ENCODE measurements at regions not wholly inside any gene's neighbourhood (a gene's known extent, or its start where the extent isn't known, plus 50 kb on each side); places are given as distances from the start of the nearest gene placed in this dataset.

DNA sequence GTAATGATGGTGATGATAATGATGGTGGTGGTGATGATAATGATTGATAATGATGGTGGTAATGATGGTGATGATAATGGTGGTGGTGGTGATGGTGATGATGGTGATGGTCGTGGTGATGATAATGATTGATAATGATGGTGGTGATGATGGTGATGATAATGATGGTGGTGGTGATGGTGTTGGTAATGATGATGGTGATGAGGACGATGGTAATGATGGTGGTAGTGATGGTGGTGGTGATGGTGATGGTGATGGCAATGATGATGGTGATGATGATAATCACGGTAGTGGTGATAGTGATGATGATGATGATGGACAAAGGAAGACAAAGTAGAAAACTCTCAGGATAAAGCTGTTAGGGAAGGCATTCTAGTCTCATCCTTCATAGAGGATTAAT, 310.5 kb downstream of the MSX2 start:
- no peak for DNase-seq (ENCODE audit: low spot score)

DNA sequence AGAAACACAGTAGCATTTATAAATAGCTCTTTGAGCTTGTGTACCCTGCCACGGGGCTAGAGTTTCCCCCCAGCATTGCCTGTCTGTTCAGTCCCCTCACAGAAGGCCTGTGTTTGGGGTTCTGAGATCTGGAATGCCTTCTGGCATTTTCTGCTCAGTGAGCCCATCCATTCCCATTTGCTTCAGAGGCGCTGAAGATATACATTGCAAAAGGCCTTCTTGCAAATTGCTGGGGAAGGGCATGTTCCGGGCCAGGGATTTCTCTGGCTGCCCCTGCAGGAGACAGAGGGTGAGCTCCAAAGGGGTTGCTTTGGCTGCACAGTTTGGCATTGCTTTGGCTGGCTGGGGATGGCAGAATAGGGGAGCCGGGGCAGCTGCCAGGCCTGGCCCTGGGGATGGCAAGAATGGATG, 308.4 kb downstream of the MSX2 start:
- DNase-seq (ENCODE audit: low spot score), result no peak

DNA sequence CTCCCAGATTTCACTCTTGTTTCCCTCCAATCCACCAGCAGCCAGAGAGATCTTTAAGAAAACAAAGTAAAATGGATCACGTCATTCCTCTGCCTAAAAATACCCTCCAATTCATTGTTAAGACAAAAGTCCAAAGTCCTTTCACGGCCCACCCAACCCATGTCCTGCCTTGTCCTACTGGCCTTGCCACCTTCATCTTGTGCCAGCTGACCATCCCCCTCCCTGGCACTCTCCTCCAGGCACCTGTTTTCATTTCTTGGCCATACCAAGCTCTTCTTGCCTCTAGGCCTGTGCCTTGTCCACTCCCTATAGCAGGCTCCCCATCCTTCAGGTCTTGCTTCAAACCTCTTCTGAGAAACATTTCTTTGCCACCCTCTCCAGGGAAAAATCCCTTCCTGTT, 307.6 kb downstream of the MSX2 start:
- no peak for DNase-seq (ENCODE audit: low spot score)

- no peak for DNase-seq (ENCODE audit: low spot score)
Observed at GRCh38 chr5:175027390-175027789, 303.0 kb downstream of the MSX2 start.

GRCh38 chr5:175025077-175025476, 300.7 kb downstream of the MSX2 start:
- DNase-seq (ENCODE audit: low spot score), result no peak

- DNase-seq (ENCODE audit: low spot score), result no peak
Observed at GRCh38 chr5:175021841-175022625, 297.7 kb downstream of the MSX2 start.

- no peak for DNase-seq (ENCODE audit: low spot score)
Observed at GRCh38 chr5:175021321-175021720, 296.9 kb downstream of the MSX2 start.

DNA sequence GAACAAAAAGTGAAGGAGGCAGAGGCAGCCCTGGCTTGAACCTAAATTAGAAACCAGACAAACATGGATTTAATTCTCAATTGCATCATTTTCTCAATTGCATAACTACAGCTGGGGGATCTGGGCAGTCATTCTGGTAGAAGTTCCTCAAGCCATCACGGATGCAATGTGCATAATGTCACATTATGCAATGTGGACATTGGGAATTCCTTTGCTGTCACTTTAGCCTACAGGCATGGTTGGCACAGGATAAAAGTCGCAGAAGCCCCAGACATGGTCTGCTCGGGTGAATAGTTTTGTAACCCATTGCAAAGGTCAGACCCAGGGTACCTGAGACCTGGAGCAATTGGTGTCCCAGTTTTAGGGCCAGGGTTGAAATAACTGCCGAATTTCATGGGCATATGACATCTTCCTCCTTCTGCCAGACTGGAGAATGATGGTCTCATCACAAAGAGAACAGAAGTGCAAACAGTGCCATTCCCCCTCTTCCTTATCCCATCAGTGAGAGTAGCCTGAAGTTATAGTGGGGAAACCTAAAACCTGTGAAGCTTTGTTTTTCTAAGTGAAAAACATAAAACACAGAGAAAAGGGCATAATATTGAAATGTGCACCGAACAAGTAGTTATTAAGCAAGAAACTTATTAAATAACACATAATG, 290.8 kb downstream of the MSX2 start:
- DNase-seq (ENCODE audit: low spot score), result no peak

DNA sequence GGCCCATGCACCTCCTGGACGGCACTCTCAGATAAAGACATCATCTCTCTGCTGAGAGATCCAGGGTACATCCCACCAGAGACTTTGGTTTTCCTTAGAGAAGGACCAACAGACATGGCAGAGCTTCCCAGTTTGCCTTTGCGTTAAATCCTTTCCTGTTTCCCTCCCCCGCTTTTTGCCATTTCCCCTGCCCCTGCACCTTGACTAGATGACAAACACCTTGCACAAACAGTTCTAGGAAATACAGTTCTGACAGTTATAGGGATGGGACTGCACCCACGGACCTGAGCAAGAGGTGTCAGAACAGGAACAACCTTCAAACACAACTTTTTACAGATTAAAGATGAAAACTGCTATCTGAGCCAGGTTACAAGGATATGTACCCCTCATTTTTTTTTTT, 288.9 kb downstream of the MSX2 start:
- no peak for DNase-seq (ENCODE audit: low spot score)

- no peak for DNase-seq (ENCODE audit: low spot score)
Observed at GRCh38 chr5:175012267-175012666, 287.9 kb downstream of the MSX2 start.

DNA sequence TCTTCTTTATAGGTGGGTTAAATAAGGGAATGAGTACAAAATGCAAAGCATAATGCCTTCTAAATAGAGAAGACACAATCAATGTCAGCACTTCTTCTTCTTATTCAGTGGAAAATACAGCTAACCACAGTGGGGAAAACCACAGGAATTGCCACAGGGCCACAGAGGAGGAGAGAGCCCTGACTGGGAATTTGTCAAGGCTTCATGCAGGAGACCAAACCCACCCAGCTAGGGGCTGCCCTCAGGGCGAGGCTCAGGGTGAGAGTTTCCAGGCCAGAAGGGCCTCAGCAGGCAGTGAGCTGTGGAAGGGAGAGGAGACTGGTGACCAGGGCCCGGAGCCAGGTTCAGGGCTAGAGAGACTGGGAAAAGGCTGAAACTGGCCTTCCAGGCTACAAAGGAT, 279.1 kb downstream of the MSX2 start:
- DNase-seq (ENCODE audit: low spot score), result no peak

DNA sequence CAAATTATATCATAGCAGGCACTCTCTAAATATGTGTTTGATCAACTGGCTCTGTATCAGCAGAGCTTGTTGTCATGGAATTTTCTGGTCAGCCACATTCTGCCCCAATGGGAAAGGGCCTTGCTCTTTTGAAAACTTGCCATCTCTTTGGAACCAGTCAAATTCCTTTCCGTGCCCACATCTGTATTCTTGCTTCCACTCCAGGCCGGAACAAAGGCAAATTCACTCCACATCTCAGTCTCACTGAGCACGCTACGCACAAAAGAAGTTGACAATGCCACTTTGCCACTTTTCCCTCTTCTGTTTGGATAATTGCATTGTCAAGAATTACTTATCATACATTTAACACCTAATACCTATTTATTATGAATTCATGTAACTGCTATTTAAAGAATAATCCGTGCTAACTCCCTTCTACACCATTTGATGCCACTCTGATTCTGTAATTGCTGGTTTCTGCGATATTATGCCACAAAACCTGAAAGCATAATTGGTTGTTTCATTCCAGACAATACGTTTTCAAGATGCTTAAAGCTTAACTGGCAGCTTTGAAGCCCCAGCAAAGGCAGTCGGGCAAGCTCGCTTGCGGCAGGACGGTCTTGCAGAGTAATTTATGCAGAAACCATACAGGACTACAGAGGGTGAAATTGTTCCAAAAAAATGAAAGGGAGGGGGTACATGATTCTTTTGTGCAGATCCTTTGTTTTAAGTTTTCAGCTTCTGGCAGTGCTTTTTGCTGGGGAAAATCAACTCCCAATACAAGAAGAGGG, 277.7 kb downstream of the MSX2 start:
- DNase-seq (ENCODE audit: low spot score), result no peak

DNA sequence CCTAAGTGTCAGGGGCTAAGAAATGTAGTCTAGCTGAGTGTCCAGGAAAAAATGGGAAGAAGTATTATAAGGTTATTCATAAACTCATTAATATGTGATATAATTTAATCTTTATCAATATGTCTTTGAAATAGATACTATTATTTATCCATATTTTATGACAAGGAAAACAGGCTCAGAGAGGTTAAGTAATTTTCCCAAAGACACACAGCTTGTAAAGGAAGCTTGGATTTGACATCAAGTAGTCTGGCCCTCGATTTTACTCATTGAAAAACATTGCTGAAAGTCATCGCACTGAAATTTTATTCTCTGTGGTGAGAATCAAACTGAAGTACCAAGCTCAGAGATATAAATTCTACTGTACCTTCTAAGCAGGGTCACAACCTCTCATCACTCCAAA, 276.9 kb downstream of the MSX2 start:
- no peak for DNase-seq (ENCODE audit: low spot score)

DNA sequence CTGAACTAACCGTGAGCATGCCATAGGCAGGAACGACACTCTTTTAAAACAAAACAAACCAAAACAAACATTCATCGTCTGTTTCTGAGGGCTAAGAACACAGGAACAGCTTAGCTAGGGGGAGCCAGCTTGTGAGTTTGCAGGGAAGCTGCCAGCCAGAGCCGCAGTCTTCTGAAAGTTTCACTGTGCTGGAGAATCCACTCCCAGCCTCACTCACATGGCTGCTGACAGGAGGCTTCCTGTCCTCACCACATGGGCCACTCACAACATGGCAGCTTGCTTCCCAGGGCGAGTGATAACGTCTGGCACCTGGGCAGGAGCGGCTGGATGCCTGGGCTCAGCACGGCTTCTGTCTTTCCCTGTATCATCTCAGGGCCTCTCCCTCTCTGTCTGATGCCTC, 275.2 kb downstream of the MSX2 start:
- DNase-seq (ENCODE audit: low spot score), result no peak

DNA sequence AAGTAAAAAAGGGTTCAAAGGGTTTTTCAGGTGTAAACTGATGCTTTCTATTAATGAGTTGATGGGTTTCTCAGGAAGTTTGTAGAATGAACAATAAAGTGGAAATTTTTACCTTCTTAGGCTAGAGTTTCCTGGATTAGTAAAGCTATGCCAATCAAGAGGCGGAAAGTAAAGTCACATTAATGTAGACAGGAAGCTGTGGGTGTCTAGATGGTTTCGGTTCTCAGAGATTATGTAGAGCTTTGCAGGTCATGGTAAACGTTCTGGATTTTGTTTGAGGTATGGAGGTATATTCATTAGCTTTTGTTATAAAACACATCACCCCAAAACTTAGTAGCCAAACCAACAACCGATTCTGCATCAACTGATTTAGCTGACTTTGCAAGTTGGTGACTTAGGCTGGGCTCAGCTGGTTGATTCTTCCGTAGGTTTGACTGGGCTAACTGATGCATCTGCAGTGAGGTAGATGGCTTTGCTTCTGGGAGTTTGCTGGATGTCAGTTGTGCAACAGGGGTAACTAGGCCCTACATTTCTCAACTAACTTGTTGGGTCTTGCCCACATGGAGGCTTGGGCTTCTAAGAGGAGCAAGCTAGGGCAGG, 273.8 kb downstream of the MSX2 start:
- no peak for DNase-seq (ENCODE audit: low spot score)

GRCh38 chr5:174997688-174998087, 273.3 kb downstream of the MSX2 start:
- DNase-seq (ENCODE audit: low spot score), result no peak

DNA sequence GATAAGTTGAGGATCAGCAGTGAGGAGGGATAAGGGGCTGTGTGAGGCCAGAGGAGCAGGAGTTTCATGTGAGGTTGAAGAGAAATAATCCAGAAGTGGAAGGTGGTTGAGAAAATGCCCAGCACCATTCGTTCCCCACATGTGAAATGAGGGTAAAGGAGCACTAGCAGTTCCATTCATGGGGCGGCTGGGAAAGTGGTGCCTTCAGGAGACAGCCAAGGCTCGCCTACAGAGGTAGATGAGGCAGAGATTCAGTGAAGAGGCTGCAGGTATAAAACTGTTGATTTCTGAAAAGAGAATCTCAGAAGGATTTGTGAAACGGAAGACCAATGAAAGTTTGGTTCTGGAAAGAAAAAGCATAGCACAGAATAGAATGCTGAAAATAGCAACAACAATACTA, 272.6 kb downstream of the MSX2 start:
- no peak for DNase-seq (ENCODE audit: low spot score)

DNA sequence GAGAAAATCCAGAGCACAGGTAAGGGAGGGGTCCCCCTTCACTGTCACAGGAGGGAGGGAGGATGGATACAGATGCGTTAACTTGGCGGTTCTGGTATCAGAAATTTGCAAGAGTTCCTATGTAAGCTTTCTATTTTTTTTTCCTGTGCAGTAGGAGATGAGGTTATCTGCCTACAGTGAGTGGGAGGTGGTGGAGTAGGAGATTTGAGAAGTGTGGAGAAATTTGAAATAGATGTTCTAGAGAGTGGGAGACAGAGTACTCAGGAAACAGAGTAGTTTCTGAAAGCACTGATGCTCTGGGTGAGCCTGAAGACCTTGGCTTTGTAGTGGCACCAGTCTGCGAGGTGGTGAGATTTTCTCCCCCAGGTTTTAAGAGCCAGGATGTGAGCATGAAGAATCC, 271.4 kb downstream of the MSX2 start:
- no peak for DNase-seq (ENCODE audit: low spot score)

DNA sequence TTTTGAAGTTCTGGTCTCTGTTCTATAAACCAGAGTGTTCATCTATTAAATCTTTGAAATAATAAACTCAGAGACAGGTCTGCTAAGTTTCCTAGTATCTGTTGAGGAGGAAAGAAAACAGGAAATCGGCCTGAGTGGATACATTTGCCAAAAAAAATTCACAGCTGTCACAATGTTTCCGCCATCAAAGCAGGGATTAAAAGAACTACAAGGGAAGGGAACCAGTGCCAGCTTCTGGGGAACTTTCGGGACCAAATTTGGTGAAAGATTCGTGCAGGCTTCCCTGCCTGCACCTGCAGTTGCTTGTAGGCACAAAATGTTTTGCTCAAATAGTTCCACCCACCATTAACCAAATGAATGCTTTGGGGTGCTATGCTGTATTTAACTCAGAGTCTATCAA, 267.5 kb downstream of the MSX2 start:
- no peak for DNase-seq (ENCODE audit: low spot score)

GRCh38 chr5:174990909-174991308, 266.5 kb downstream of the MSX2 start:
- no peak for DNase-seq (ENCODE audit: low spot score)

- DNase-seq (ENCODE audit: low spot score), result no peak
Observed at GRCh38 chr5:174987443-174988012, 263.1 kb downstream of the MSX2 start.

GRCh38 chr5:174984863-174985262, 260.5 kb downstream of the MSX2 start:
- DNase-seq (ENCODE audit: low spot score), result no peak

All from left forelimb (tissue), 1 donor.